ENCODE measurements at regions not wholly inside any gene's neighbourhood (a gene's known extent, or its start where the extent isn't known, plus 50 kb on each side); places are given as distances from the start of the nearest gene placed in this dataset.
"Not testable (repeated sequence)": the region's sequence is repeated elsewhere in the genome, so short reads cannot be mapped to it uniquely, and the experiment has no call there.

- no peak for DNase-seq
These were observed 54.8 kb downstream of the OTUD1 start for GRCh38 chr10:23493711-23494110.

- DNase-seq, result no peak
These were observed 57.9 kb downstream of the OTUD1 start for GRCh38 chr10:23496727-23497126.

- no peak for DNase-seq
These were observed 60.7 kb downstream of the OTUD1 start for GRCh38 chr10:23499372-23500132.

GRCh38 chr10:23505797-23506465, 67.1 kb downstream of the OTUD1 start:
- no peak for DNase-seq

GRCh38 chr10:23512355-23513058, 73.6 kb downstream of the OTUD1 start:
- no peak for DNase-seq

GRCh38 chr10:23513621-23514020, 74.7 kb downstream of the OTUD1 start:
- DNase-seq, result not testable (repeated sequence)

GRCh38 chr10:23514321-23514720, 75.4 kb downstream of the OTUD1 start:
- DNase-seq, result no peak

DNA sequence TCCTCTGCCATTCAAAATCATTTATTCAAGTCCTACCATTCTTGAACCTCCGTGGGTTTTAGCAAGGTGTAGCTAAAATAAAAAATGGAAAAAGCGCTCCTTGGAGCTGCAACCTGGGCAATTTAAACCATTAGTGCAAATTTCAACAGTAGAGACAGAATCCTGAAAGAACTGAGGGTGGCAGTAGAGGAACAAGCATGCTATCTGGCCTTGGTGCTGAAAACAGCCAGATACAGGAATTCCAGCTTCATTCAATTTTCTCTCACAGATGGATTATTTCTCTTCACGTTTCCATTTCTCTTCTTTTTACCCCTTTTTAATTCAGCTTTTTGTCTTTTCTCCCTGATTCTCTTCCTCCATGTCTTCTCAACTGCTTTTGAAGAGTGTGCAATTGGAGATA, 77.7 kb downstream of the OTUD1 start:
- DNase-seq, result no peak

DNA sequence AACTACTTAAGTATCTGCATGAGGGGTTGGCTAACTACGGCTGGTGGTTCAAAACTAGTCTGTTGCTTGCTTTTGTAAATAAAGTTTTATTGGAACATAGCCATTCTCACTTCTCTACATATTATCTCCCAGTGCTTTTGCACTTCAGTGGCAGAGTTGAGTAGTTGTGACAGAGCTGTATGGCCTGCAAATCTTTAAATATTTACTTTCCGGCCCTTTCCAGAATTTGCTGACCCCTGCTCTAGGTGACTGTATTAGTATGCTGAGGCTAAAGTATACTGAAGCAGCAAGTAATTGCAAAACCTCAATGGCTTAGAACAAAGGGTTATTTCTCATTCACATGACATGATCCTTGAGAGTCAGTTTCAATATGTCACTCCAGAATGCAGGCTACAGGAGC, 78.3 kb downstream of the OTUD1 start:
- DNase-seq, result no peak

- no peak for DNase-seq
These were observed 82.9 kb downstream of the OTUD1 start for GRCh38 chr10:23521735-23522134.

- DNase-seq, result no peak
These were observed 83.5 kb downstream of the OTUD1 start for GRCh38 chr10:23522345-23522744.

- no peak for DNase-seq
These were observed 84.4 kb downstream of the OTUD1 start for GRCh38 chr10:23523251-23523650.

DNA sequence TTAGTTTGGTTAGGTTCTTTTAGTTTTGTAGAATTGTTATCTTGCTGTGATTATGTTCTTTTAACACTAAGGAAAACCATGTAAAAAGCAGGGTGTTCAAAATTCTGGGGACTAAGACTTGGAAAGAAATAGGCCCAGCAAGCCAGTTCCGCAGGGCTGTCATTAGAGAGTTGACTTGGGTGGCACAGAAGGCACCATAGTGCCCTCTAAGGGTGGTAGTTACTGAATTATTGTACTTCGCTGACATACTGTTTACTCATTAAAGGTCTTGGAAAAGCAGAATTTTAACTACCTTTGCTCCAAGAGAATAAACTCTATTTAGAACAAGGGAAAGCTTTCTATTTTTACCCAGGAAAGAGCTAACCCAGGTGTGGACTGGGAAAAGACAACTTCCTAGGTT, 86.5 kb downstream of the OTUD1 start:
- no peak for DNase-seq

GRCh38 chr10:23528419-23528818, 89.5 kb downstream of the OTUD1 start:
- DNase-seq, result no peak

DNA sequence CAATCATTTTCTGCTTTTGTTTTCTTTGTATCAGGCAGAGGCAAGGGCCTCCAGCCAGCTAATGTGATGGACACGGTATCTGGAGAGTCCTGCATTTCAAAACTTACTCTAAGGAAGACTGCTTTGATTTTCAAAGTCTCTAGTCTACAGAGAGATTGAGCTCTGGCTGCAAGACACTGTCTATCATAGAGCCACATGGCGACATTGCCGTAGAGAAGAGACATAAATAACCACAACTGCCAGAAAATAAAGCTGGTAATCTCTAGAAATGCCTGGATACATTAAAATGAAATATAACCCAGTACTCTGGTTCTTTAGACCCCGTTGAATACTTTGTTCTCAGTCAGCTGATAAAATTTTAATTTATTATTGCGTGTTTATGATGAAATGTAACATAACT, 90.8 kb downstream of the OTUD1 start:
- DNase-seq, result no peak

DNA sequence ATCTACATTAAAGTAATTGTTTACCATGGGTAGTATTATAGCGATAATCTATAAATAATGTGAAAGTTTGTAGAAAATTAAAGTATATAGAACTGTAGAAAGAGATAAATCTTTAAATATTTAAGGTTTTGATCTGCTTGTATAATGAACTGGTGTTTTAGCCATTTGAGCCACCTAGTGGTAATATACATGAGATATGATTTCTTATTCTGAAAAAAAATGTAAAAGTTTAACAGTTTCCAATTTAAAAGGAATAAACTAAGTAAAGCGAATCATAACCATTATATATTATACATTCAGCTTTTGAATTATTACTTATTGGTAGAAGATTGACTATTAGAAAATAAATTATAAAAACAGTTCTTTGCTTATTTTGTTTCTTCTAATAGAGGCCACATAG, 91.2 kb downstream of the OTUD1 start:
- DNase-seq, result no peak

DNA sequence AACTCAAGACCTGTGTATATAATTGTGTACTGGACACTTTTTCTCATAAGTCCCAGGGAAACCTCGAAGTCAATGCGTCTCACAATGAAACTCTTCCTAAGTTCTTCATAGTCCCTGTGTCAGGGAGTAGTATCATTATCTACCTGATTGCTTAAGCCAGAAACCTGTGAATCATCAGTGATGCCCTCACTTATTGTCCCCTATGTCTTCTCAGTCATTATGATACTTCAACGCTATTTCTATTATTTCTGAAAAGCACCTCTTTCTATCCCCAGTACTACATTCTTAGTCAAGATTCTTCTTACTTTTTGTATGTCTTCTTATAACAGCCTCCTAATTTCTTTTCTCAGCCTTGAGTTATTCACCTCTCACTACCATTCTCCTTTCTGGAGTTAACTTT, 94.3 kb downstream of the OTUD1 start:
- DNase-seq, result no peak

DNA sequence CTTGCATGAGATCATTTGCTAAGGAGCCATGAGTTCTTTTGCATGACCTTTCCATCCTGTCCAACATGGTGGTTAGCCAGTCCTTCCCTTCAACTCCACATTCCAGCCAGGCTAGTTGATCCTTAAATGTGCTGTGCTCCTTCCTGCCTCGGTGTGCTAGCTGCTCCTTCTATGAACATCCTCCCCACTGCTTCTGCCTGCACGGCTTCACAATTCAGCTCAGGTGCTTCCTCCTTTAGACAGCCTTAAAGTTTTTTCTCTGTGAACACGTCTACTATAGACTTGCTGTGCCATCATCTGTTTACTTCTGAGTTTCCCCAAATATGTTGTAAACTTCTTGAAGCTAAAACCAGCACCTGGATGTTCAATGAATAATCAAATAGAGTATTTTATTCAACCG, 95.5 kb downstream of the OTUD1 start:
- DNase-seq, result no peak

DNA sequence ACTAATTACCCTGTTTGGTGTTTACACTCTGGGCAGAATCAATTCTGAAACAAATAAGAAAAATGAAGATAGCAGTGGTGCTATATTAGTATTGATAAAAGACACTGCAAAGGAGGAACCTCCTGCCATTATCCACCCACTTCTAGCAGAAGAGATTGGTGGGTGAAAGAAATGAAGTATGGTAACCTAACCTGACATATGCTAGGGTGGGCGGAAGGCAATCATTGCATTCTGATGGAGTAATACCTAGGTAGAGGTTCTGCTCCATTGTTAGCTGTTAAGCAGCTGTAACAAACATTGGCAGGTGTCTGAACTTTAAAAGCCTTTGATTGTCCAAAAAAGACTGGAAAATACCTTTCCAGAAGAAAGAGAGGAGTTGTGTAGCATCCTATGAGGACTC, 95.9 kb downstream of the OTUD1 start:
- DNase-seq, result no peak

- no peak for DNase-seq
These were observed 96.5 kb downstream of the OTUD1 start for GRCh38 chr10:23535381-23535780.

DNA sequence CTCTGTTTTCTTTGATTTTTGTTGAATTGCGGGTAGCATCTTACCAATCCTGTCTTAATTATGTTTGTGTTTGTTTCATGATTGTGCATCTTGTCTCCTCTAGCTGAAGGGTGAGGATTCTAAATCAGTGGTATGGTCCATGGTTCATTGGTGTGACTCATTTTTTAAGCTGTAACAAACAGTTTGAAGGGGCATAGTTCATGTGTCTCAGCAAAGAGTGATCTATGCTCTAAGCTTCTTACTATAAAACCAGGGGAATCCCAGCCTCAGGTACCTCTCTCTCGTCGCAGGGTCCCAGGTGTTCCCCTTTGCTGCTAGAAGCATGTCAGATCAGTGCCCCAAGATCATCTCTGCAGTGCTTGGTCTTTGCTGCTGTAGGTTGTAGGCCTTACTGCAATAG, 100.1 kb downstream of the OTUD1 start:
- DNase-seq, result no peak

DNA sequence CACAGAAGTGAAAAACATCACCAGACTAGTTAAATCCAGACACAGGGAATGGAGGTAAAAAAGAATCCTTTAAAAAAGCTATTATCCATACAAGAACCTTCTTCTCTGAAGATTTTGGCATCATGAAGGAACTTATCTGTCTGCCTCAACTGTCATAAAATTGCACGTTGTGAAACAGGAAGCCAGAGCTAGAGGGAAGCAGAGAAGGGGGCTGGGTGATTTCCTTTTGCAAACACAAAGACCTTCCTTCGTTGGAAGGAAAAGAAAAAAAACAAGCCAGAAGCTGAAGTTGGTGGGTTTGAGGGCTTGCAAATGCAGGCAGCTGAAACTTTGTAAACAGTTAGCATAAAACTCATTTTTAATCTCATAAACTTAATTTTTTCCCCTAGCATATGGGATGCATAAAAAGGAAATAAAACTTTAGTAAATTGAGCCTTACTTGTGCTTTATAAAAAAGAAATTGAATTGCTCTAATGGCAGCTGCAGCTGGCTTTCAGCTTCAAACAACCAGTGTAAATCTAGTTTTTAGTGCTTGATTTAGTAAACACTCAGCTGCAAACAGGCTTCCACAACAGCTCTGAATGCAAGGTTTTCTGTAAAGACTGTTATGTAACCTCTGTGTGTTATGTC, 101.6 kb downstream of the OTUD1 start:
- no peak for DNase-seq

- DNase-seq, result no peak
These were observed 105.0 kb downstream of the OTUD1 start for GRCh38 chr10:23543691-23544380.

All from activated CD4-positive, CD25-positive, alpha-beta regulatory T cell treated with anti-CD3 and anti-CD28 coated beads, Interleukin-2, amount 50 U/mL, for 72 hours (primary cell).